SK-N-MC (cell line): ENCODE measurements at regions not wholly inside any gene's neighbourhood (a gene's known extent, or its start where the extent isn't known, plus 50 kb on each side); places are given as distances from the start of the nearest gene placed in this dataset.
"Not testable (repeated sequence)": the region's sequence is repeated elsewhere in the genome, so short reads cannot be mapped to it uniquely, and the experiment has no call there.

Source experiments
- DNase-seq: peaks from one replicate; pipeline ENCODE4 v3.0.0-alpha.2; 2011; ENCODE audit warnings: low read depth, low spot score
- H3K27ac ChIP-seq: fragments of 200-600 bp; sonication (generic); 2 replicates; pipeline ENCODE4 v1.5.1; 2016; ENCODE audit warnings: mixed run types
- H3K36me3 ChIP-seq: fragments of 200-600 bp; sonication (generic); 2 replicates; pipeline ENCODE4 v1.6.1; 2017; ENCODE audit warnings: antibody characterized with exemption, low read length, mixed read lengths; ENCODE audit not compliant: insufficient read depth
- H3K4me3 ChIP-seq: fragments of 200-600 bp; sonication (generic); 2 replicates; pipeline ENCODE4 v1.5.1; 2016
- H3K9ac ChIP-seq: fragments of 200-600 bp; sonication (generic); 2 replicates; pipeline ENCODE4 v1.8.0; 2017; ENCODE audit warnings: mixed run types, mixed read lengths; ENCODE audit not compliant: insufficient read length
- H3K9me3 ChIP-seq: fragments of 200-600 bp; sonication (generic); 2 replicates; pipeline ENCODE4 v1.6.1; 2017; ENCODE audit warnings: low read depth, mild to moderate bottlenecking, antibody characterized with exemption, low read length, moderate library complexity, mixed read lengths
- EZH2 ChIP-seq: fragments of 200-600 bp; sonication (generic); IDR thresholded peaks from one replicate; pipeline ENCODE4 v1.6.1; 2017; ENCODE audit warnings: antibody characterized with exemption
- FOXP2 ChIP-seq: optimal IDR thresholded peaks from 2 replicates; pipeline ENCODE3; 2011; ENCODE audit warnings: mild to moderate bottlenecking, moderate library complexity; ENCODE audit not compliant: insufficient read depth; ENCODE audit errors: extremely low read length, control extremely low read depth
- POLR2AphosphoS5 ChIP-seq: IDR thresholded peaks from 2 replicates; pipeline ENCODE4 v1.6.1; 2012; ENCODE audit warnings: mild to moderate bottlenecking, low read depth, low read length, borderline replicate concordance

DNA sequence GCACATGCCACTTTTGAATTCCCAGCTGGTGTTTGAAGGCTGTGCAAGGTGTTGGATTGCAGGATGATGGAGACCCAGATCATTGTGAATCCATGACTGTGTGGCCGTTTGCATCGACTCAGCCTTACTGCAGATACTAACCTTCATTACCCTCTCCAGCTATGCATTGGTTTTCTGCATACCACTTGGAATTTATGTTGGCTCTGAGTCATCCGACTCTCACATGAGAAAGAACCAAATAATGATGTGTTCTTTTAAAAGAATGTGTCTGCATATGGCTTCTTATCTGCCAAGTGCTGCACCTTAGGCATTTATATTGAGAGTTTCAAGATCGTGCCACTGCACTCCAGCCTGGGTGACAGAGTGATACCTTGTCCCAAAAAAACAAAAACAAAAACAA is 106.7 kb upstream of the PRKX start:
- Histone ChIP-seq H3K4me3 (no peak overlapping the region), H3K9ac (no peak overlapping the region), H3K9me3 (no peaks in the 10 kb centered on the region), H3K36me3 (peaks cover 40% of the 10 kb centered on the region), H3K27ac (no peak overlapping the region)
- TF ChIP-seq EZH2 (no peak), FOXP2 (no peak), POLR2AphosphoS5 (no peak)
- no peak for DNase-seq

DNA sequence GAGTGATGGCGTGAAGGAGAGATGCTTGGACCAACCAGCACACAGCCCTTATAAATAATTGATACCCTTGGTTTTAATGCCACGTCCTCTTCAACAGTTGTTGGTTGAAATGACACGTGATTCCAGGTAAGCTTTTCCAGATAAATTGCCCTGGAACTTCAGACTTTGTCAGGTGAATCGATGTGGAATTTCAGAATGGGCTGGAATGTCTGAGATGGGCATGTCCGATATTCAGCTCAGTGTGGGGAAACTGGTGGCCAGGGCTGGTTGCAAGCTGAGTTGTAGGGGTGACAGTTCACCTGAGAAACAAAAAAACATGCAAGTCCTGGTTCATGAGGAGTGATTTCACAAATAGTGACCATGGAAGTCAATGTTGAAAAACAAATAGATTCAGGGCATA is 104.0 kb upstream of the PRKX start:
- H3K9ac ChIP-seq, H3K9me3 ChIP-seq, DNase-seq, H3K4me3 ChIP-seq, H3K27ac ChIP-seq: not testable (repeated sequence)
- H3K36me3 ChIP-seq, result peaks cover 33% of the 10 kb centered on the region

DNA sequence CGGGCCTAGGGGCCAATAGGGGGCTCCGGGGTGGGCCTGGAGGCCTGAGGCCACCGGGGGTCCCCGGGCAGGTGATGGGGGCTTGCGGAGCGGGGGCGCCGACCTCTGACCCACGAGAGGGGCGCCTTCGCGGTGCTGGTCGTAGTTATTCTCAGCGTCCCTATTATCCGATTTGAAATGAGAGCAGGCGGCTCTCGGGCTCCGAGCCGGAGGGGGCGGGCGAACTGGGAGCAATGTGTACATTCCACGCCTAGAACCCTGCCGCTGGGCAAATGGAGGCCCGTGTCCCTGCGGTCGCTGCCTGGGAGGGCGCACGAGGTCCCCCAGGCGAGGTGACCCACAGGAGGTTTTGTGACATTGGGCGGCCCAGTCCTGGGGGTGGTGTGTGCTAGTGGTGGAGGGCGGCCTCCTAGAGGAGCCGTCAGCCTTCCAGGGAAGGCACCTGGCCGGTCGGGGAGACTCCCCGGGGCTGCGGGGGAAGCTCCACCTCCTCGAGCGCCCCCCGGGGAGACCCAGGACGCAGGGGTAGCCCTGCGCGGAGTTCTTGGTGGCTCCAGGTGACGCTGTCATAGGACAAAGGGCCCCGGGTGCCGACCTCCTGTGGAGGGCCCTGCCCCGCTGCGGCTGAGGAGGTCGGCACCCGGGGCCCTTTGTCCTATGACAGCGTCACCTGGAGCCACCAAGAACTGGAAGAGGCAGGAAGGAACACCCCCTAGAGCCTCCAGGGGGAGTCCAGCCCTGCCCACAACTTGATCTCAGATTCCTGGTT is 102.6 kb upstream of the PRKX start:
- no peaks in the 10 kb centered on the region for H3K9me3 ChIP-seq
- peak overlapping the region; percentile 81 for H3K27ac ChIP-seq

DNA sequence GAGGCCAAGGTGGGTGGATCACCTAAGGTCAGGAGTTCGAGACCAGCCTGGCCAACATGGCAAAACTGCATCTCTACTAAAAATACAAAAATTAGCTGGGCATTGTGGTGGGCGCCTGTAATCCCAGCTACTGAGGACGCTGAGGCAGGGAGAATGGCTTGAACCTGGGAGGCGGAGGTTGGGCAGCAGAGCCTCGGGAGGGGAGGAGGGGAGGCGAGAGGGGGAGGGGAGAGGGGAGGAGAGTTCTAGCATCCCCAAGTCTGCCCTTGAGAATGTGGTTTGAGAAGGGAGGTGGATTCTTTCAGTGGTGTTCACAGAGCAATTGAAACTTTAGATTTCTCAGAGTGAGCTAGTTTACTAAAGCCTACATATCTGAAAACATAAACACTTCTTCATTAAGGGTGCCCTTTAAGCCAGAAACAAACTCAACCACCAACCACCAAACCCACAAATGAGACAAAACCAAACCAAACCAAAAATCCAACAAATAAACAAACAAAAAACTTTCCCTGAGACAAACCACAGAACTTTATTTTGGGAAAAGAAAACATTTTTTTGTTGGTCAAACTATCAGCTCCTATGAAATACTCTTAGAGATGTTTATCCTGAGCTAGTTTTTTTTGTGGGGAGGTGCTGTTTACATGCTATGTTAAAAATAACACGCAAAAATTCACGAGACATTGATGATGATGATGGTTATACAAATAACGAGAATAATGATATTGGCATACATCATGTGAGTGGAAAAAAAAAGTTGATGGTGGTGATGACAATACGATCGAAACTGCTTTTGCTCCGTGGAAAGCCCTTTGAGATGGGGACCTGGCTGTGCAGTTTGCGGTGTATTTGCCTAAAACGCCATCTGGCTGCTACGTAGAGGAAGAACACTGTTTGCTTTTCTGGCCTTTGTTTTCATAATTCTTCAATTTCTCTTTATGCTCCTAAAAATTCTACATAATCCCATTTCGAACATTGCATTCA is 98.2 kb upstream of the PRKX start:
- H3K4me3 ChIP-seq, result no peak overlapping the region
- no peaks in the 10 kb centered on the region for H3K9me3 ChIP-seq
- no peak overlapping the region for H3K27ac ChIP-seq
- TF ChIP-seq FOXP2, result no peak
- TF ChIP-seq EZH2, result no peak
- TF ChIP-seq POLR2AphosphoS5, result no peak
- H3K9ac ChIP-seq, result no peak overlapping the region
- DNase-seq, result peak; percentile 35
- H3K36me3 ChIP-seq, result no peaks in the 10 kb centered on the region

More for the DNA sequence above, 102.6 kb upstream of the PRKX start:
- Histone ChIP-seq H3K36me3 (peaks cover 28% of the 10 kb centered on the region), H3K9ac (peak overlapping the region; percentile 82), H3K4me3 (peak overlapping the region; percentile 86)
- TF ChIP-seq POLR2AphosphoS5 (no peak), EZH2 (no peak), FOXP2 (no peak)
- DNase-seq, result no peak

DNA sequence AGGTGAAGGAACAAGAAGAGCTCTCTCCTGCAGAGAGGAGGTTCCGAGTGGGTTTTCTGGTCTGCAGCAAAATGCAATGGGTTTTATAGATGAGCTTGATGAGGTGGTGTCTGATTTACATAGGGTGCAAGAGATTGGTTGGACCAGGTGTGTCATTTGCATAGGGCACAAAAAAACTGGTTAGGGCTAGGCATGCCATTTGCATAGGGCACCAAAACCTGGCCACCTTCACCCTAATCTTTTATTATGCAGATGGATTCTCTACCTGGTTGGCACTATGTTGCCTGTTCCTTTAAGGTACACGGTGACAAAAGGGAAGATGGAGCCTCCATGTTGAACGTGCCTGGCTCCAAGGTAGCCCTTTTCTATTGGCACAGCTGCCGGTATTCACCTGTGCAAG is 94.5 kb upstream of the PRKX start:
- no peak for DNase-seq

DNA sequence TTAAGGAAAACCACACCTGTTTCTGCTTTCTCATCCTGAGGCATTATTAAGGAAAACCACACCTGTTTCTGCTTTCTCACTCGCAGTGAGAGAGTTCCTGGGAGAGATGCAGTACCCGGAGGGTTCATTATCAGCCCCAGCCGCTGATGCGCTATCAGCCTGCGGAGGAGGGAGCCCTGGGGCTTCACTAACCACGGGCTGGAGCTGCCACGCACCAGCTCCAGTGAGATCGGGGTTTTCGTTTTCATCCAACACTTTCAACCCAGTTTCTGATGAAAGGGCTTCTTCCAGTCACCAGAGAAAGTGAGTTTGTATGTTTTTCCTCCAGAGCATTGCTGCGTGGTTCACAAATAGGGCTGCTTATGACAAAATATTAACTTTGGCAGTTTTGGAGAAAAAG is 93.2 kb upstream of the PRKX start:
- H3K36me3 ChIP-seq, result no peaks in the 10 kb centered on the region
- H3K9ac ChIP-seq, result no peak overlapping the region
- no peak overlapping the region for H3K27ac ChIP-seq
- H3K4me3 ChIP-seq, result no peak overlapping the region
- no peak for DNase-seq
- TF ChIP-seq FOXP2, result no peak
- TF ChIP-seq EZH2, result no peak
- TF ChIP-seq POLR2AphosphoS5, result no peak
- H3K9me3 ChIP-seq, result no peaks in the 10 kb centered on the region

More for the DNA sequence above, 94.5 kb upstream of the PRKX start:
- no peak overlapping the region for H3K9ac ChIP-seq
- TF ChIP-seq FOXP2, result no peak
- no peak for TF ChIP-seq EZH2
- TF ChIP-seq POLR2AphosphoS5, result no peak
- H3K9me3 ChIP-seq, result no peaks in the 10 kb centered on the region
- no peak overlapping the region for H3K4me3 ChIP-seq
- H3K27ac ChIP-seq, result no peak overlapping the region
- no peaks in the 10 kb centered on the region for H3K36me3 ChIP-seq

DNA sequence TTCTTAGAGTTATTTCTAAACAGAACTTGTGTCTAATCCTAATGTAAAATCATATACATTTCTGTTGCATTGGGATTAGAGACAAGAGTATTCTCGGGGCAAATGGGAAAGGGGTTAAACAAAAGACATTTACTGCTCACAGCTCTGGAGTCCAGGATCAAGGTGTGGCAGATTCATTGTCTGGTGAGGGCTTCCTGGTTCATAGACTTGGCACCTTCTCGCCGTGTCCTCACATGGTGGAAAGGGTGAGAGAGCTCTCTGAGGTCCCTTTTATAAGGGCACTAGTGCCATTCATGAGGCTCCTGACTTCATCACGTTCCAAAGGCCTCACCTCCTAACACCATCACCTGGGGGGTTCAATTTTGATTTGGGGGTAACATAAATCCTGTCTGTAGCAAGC is 90.3 kb upstream of the PRKX start:
- no peaks in the 10 kb centered on the region for H3K9me3 ChIP-seq
- DNase-seq, result no peak
- H3K9ac ChIP-seq, result no peak overlapping the region
- no peak overlapping the region for H3K4me3 ChIP-seq
- H3K36me3 ChIP-seq, result no peaks in the 10 kb centered on the region
- TF ChIP-seq EZH2, result no peak
- no peak for TF ChIP-seq POLR2AphosphoS5
- TF ChIP-seq FOXP2, result no peak
- no peak overlapping the region for H3K27ac ChIP-seq

DNA sequence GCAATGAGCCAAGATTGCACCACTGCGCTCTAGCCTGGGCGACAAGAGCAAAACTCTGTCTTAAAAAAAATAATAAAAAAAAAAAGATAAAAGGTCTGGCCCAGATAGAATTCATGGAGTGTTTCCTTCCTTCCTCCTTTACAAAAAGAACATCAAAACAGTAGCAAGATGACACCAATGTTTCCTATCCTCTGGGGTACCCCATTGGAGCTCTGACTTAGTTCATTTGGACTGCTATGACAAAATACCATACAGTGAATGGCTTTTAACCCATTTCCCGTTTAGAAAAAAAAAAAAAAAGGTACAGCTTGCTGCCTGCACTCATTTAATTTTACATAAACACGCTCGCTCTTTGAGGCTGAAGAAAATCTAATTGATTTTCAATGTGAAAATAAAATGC is 89.9 kb upstream of the PRKX start:
- Histone ChIP-seq H3K9me3 (no peaks in the 10 kb centered on the region), H3K9ac (no peak overlapping the region), H3K4me3 (no peak overlapping the region), H3K27ac (no peak overlapping the region), H3K36me3 (no peaks in the 10 kb centered on the region)
- no peak for TF ChIP-seq POLR2AphosphoS5
- TF ChIP-seq FOXP2, result no peak
- no peak for TF ChIP-seq EZH2
- DNase-seq, result no peak

DNA sequence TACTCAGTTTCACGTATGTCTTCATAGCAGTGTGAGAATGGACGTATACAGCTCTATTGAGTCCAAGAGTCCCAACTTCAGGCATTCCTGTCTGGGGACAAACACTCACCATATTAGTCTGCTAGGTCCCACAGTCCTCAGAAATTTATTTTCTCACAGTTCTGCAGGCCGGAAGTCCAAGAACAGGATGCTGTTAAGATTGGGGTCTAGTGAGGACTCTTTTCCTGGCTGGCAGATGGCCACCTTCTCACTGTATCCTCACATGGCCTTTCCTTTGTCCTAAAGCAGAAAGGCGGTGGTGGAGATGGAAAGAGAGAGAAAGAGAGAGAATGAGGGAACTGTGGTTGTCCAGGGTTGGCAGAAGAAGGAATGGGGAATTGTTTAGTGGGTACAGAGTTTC is 82.0 kb upstream of the PRKX start:
- H3K36me3 ChIP-seq, DNase-seq, H3K27ac ChIP-seq, H3K9ac ChIP-seq, H3K4me3 ChIP-seq, H3K9me3 ChIP-seq: not testable (repeated sequence)
